RWPE2 (cell line): ENCODE measurements at regions not wholly inside any gene's neighbourhood (a gene's known extent, or its start where the extent isn't known, plus 50 kb on each side); places are given as distances from the start of the nearest gene placed in this dataset.

ENCODE experiments used
- ATAC-seq: fragments of 200-7000 bp; cut with Tn5 transposase; 3 replicates; pipeline ENCODE4 v1.9.1; 2021; ENCODE audit warnings: low read depth
- DNase-seq: peaks from one replicate; pipeline ENCODE4 v3.0.0-alpha.2; 2020; ENCODE audit warnings: low spot score
- H3K27ac ChIP-seq: fragments of 450-650 bp; 2 replicates; pipeline ENCODE4 v1.5.1; 2017; ENCODE audit warnings: mild to moderate bottlenecking; ENCODE audit not compliant: poor library complexity, severe bottlenecking
- H3K27me3 ChIP-seq: fragments of 250-450 bp; sonication (Bioruptor Pico); 2 replicates; pipeline ENCODE4 v1.5.1; 2021; ENCODE audit warnings: mild to moderate bottlenecking, moderate library complexity; ENCODE audit not compliant: insufficient read depth, poor library complexity, severe bottlenecking
- H3K36me3 ChIP-seq: fragments of 250-450 bp; sonication (Bioruptor Pico); 2 replicates; pipeline ENCODE4 v1.5.1; 2020; ENCODE audit warnings: low read depth, mild to moderate bottlenecking, moderate library complexity
- H3K4me1 ChIP-seq: fragments of 250-450 bp; sonication (Bioruptor Pico); 2 replicates; pipeline ENCODE4 v1.5.1; 2021; ENCODE audit warnings: mild to moderate bottlenecking, moderate library complexity; ENCODE audit not compliant: insufficient read depth, poor library complexity, severe bottlenecking
- H3K4me3 ChIP-seq: fragments of 250-450 bp; sonication (Bioruptor Pico); 2 replicates; pipeline ENCODE4 v1.5.1; 2021; ENCODE audit warnings: mild to moderate bottlenecking, moderate library complexity; ENCODE audit not compliant: severe bottlenecking
- H3K9me3 ChIP-seq: fragments of 250-450 bp; sonication (Bioruptor Pico); 2 replicates; pipeline ENCODE4 v1.5.1; 2021; ENCODE audit warnings: mild to moderate bottlenecking, moderate library complexity; ENCODE audit not compliant: severe bottlenecking
- TF ChIP-seq, protein P1 (sequence below): fragments of 450-650 bp; IDR thresholded peaks from one replicate; pipeline ENCODE4 v1.5.1; 2017; ENCODE audit warnings: mild to moderate bottlenecking, moderate library complexity; ENCODE audit not compliant: poor library complexity, severe bottlenecking

- Histone ChIP-seq H3K36me3 (no peaks in the 10 kb centered on the region), H3K27ac (no peak overlapping the region), H3K4me3 (no peak overlapping the region), H3K9me3 (no peaks in the 10 kb centered on the region), H3K27me3 (no peaks in the 10 kb centered on the region), H3K4me1 (no peaks in the 10 kb centered on the region)
- ATAC-seq = no peak
- TF ChIP-seq, protein P1, sequence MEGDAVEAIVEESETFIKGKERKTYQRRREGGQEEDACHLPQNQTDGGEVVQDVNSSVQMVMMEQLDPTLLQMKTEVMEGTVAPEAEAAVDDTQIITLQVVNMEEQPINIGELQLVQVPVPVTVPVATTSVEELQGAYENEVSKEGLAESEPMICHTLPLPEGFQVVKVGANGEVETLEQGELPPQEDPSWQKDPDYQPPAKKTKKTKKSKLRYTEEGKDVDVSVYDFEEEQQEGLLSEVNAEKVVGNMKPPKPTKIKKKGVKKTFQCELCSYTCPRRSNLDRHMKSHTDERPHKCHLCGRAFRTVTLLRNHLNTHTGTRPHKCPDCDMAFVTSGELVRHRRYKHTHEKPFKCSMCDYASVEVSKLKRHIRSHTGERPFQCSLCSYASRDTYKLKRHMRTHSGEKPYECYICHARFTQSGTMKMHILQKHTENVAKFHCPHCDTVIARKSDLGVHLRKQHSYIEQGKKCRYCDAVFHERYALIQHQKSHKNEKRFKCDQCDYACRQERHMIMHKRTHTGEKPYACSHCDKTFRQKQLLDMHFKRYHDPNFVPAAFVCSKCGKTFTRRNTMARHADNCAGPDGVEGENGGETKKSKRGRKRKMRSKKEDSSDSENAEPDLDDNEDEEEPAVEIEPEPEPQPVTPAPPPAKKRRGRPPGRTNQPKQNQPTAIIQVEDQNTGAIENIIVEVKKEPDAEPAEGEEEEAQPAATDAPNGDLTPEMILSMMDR = no peak
- no peak for DNase-seq
Measured at GRCh38 chr1:213821175-213821942, 166.4 kb upstream of the PROX1 start.

GRCh38 chr1:213821943-213822334 lies 165.8 kb upstream of the PROX1 start:
- H3K4me3 ChIP-seq = no peak overlapping the region
- H3K4me1 ChIP-seq = no peaks in the 10 kb centered on the region
- DNase-seq = no peak
- H3K9me3 ChIP-seq = no peaks in the 10 kb centered on the region
- H3K27me3 ChIP-seq = no peaks in the 10 kb centered on the region
- H3K36me3 ChIP-seq = no peaks in the 10 kb centered on the region
- ATAC-seq = no peak
- no peak overlapping the region for H3K27ac ChIP-seq
- TF ChIP-seq, protein P1 = no peak

- no peaks in the 10 kb centered on the region for H3K4me1 ChIP-seq
Measured at GRCh38 chr1:213826891-213827290, 160.9 kb upstream of the PROX1 start.

GRCh38 chr1:213828867-213829266 lies 158.9 kb upstream of the PROX1 start:
- Histone ChIP-seq H3K9me3 (no peaks in the 10 kb centered on the region), H3K27me3 (no peaks in the 10 kb centered on the region), H3K27ac (no peak overlapping the region), H3K4me3 (no peak overlapping the region), H3K36me3 (no peaks in the 10 kb centered on the region), H3K4me1 (no peaks in the 10 kb centered on the region)
- DNase-seq (no peak), ATAC-seq (no peak)
- TF ChIP-seq, protein P1 = no peak

More at GRCh38 chr1:213826891-213827290, 160.9 kb upstream of the PROX1 start:
- Histone ChIP-seq H3K27ac (no peak overlapping the region), H3K36me3 (no peaks in the 10 kb centered on the region), H3K9me3 (no peaks in the 10 kb centered on the region), H3K27me3 (no peaks in the 10 kb centered on the region), H3K4me3 (no peak overlapping the region)
- no peak for DNase-seq
- TF ChIP-seq, protein P1 = no peak
- no peak for ATAC-seq

DNA sequence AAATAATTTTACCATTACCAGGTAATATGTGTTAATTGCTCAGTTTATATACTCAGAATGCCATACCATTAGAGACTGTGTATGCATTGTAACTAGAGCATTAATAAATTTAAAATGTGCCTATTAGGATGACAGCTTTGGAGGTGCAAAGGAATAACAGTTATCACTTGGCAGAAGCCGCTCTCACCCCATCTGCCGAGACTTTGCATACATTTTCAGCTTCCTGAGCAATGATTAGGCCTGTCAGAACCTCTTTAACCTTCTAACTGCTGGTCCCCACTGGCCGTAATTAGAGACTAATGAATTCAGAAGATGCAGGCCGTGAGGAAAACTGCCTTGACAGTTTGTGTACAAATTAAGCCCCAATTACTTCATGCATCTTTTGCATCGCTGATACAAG lies 158.0 kb upstream of the PROX1 start:
- no peak for ATAC-seq
- H3K27me3 ChIP-seq = no peaks in the 10 kb centered on the region
- H3K36me3 ChIP-seq = no peaks in the 10 kb centered on the region
- DNase-seq = no peak
- no peaks in the 10 kb centered on the region for H3K9me3 ChIP-seq
- no peak overlapping the region for H3K27ac ChIP-seq
- H3K4me3 ChIP-seq = no peak overlapping the region
- TF ChIP-seq, protein P1 = no peak
- no peaks in the 10 kb centered on the region for H3K4me1 ChIP-seq
